Germinal center (tissue), 1 donor: ENCODE measurements at regions not wholly inside any gene's neighbourhood (a gene's known extent, or its start where the extent isn't known, plus 50 kb on each side); places are given as distances from the start of the nearest gene placed in this dataset.

Source experiments
- DNase-seq: peaks from one replicate; pipeline ENCODE4 v3.0.0; 2012; ENCODE audit warnings: mixed read lengths, low spot score

DNA sequence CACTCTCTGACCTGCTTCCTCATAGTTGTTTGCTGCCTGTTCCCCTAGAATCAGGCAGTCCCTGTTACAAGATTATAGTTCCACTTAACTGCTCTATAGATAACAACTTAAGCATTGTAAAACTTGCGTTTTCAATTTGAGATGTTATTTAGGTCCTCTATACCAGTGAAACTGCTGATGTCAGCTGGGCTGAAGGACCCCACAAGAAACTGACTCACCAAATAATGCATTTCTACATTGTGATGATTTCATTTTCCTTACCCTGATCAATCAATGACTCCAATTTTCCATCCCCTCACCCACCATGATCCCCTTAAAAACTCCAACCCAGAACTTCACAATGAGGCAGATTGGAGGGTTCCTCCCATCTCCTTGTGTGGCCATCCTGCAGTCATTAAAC lies 280.7 kb downstream of the SLITRK1 start:
- DNase-seq: no peak

- DNase-seq: no peak
These were observed 290.2 kb downstream of the SLITRK1 start for GRCh38 chr13:83592095-83592494.

- no peak for DNase-seq
These were observed 292.5 kb downstream of the SLITRK1 start for GRCh38 chr13:83589814-83590213.

DNA sequence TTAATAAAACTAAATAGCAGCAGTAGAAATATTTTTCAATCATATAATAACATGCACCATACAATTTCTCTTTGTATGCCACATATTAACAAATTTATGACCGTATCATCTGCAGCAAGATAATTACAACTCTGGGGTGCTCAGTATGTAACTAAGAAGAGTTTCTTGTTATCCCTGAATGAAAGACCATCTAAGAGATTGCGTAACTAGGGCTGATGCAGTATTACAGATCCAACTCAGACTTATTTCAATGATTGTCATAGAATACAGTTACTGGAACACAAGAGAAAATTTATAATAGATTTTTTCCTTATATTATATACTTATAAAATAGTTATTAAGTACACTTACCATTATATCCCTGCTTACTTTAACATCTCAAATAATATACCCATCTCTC lies 305.1 kb downstream of the SLITRK1 start:
- no peak for DNase-seq

- no peak for DNase-seq
These were observed 314.3 kb downstream of the SLITRK1 start for GRCh38 chr13:83568019-83568418.

- DNase-seq: no peak
These were observed 318.8 kb downstream of the SLITRK1 start for GRCh38 chr13:83563499-83563898.

GRCh38 chr13:83557845-83558244 lies 324.4 kb downstream of the SLITRK1 start:
- no peak for DNase-seq

DNA sequence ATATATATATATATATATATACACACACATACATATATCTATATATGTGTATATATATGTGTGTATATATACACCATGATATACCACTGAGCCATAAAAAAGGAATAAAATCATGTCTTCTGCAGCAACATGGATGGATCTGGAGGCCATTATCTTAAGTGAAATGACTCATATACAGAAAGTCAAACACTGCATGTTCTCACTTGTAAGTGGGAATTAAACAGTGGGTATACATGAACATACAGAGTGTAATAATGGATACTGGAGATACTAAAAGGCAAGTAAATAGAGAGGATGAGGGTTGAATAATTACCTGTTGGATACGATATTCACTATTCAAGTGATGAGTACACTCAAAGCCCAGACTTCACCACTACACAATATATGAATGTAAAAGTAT lies 332.6 kb downstream of the SLITRK1 start:
- no peak for DNase-seq

DNA sequence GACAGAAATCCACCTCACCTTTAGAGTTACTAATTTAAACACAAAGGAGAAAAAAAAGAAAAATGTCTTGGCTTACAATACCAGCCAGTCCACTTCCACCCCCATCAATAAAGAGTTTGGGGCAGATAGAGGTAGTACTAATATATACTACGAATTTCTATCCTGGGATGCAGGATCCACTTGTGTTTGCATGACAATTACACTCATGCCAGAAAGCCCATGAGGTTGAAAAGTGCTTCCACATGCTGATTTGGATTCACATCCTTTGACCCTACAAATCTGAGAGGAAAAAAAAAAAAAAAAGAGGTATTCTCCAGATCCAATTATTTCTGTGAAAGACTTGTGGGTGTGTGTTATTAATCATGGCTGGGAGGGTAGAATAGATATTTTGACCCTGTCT lies 335.2 kb downstream of the SLITRK1 start:
- DNase-seq: no peak

DNA sequence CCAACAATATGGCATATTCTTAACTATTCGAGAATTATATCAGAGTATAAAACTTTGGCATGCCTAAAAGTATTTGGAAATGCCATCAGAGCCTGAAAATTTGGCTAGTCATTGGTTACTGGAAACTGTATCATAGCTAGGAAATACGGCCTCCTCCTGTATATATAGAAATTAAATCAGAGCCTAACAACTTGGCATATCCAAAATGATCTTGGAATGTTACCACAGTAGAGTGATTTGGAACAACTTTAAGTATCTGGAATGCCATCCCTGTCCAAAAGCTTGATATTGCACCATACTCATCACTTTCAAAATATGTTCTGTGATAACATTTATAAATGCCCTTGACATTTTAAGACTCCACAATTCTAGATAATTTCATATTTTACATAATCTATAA lies 335.8 kb downstream of the SLITRK1 start:
- DNase-seq: no peak

GRCh38 chr13:83538636-83539035 lies 343.6 kb downstream of the SLITRK1 start:
- no peak for DNase-seq

GRCh38 chr13:83536941-83537340 lies 345.3 kb downstream of the SLITRK1 start:
- DNase-seq: no peak

- DNase-seq: no peak
These were observed 346.1 kb downstream of the SLITRK1 start for GRCh38 chr13:83536153-83536552.

DNA sequence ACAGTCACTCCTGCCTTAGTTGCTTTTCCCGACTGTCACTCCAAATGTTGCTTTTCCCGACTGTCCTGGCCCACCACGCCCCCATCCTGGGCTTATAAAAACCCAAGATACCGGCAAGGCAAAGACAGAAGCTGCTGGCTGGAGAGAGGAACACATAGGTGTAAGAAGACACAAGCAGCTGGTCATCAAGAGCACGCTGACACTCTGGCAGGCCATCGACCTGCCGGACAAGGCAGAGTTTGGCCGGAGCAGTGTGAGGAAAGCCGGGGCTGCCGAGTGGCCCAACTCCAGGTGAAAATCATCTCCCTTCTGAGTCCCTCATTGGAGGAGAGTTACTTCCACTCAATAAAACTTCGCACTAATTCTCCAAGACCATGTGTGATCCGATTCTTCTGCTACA lies 349.5 kb downstream of the SLITRK1 start:
- DNase-seq: no peak

GRCh38 chr13:83531022-83531421 lies 351.3 kb downstream of the SLITRK1 start:
- no peak for DNase-seq

DNA sequence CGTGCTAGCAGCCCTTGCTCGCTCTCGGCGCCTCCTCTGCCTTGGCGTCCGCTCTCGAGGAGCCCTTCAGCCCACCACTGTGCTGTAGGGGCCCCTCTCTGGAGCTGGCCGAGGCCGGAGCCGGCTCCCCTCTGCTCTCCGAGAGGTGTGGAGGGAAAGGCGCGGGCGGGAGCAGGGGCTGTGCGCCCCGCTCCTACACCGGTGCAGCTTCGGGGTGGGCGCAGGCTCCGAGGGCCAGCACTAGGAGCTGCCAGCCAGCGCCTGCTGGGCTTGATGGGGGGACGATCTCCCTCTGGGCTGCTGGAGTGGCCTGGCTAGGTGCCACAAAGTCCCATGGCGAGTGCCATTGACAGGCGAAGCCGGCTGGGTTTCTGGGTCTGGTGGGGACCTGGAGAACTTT lies 365.5 kb downstream of the SLITRK1 start:
- no peak for DNase-seq

- no peak for DNase-seq
These were observed 366.8 kb downstream of the SLITRK1 start for GRCh38 chr13:83515268-83516015.

DNA sequence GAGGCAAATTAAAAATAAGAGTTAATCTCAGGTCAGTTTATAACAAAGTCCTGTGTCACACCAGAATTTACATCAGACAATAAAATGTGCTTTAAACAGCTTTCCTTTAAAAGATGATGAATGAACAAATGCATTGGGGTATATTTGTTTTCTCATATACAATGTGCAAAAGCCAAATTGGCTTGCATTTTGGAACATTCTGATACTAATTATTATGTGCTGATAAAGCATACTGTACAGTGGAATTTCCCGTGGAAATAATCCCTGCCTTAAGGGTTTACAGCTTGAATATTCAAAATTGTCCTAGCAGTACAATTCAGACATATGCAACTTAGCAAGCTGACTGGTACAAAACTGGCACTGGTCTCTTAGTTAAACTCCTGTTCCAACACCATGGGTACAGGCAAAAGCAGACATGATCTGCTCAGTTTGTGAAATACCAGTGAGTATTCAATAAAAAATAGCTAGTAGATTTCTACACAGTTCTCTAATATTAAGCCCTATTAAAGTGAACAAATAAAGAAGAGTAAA lies 373.4 kb downstream of the SLITRK1 start:
- DNase-seq: no peak

GRCh38 chr13:83503424-83503823 lies 378.9 kb downstream of the SLITRK1 start:
- DNase-seq: no peak

DNA sequence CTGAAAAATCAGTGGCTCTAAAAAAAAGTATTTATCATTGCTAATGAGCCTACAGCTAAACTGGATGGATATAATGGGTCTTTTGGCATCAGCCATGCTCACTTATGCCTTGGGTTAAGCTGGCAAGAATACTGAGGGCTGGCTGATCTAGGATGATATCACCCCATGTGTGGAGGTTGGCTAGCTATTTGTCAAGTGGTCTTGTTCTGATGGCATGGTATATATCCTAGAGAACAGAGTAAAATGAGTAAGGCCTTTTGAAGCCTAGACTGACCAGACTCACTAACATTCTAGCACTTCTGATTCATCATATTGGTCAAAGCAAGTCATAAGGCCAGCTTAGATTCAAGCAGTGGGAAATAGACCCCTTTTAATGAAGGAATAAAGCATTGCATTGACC lies 383.0 kb downstream of the SLITRK1 start:
- DNase-seq: no peak

DNA sequence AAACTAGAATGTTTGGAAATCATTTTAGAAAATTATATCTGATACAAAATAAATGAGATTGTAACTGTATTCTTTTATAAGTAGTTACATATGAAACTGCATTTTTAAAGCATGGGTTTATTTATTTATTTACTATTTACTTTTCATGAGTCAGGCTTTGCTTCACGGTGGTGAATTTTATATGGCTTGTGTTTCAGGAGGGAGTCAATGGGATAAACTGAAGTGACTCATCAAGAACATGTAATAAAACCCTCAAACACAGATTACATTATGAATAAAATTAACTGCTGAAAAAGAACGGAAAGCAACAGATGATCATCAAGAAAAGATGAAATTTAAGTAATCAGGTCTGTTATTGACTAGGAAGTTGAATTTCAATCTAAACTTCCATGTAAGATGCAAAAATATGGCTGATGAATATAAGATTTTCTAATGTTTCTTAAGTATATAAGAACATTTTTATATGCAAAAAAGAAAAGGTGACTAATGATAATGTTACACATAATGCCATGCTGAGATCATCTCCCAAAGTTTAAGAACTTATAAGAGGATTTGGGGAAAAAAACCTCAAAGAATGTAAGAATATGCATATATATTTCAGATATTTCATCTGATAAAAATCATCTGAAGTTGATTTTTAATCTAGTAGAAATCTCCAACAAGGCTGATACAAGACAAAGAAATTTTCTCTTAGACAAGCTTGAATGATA lies 383.6 kb downstream of the SLITRK1 start:
- no peak for DNase-seq

DNA sequence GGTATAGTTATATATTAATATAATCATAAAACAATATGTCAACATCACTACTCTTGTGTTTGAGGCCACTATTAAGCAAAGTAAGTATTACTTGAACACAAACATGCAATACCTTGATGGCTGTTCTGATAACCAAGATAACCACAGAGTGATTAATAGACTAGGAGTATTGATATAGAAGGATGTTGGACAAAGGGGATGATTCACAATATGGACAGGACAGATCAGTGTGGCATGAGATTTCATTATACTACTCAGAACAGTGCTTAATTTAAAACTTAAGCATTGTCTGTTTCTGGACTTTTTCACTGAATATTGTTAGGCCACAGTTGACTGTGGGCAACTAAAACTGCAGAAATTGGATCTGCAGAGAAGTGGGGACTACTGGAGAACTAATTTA lies 384.2 kb downstream of the SLITRK1 start:
- DNase-seq: no peak

GRCh38 chr13:83496501-83496900 lies 385.8 kb downstream of the SLITRK1 start:
- no peak for DNase-seq

DNA sequence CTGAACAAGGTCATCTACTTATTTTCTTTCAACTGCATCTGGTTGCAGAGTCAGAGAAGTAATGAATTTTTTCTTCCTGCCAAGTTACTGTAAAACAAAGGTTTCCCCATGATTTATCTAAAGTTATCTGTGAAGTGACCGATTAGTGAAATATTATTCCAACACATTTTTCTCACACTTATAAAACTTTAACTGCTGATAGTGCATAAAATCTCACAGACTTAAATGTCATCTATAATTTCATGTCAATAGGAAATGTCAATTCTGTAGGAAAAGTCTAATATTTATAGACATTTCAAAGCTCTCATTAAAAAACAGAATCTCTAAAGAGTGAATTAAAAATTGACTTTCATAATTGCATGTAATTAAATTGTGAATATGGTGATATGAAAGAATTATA lies 397.2 kb downstream of the SLITRK1 start:
- DNase-seq: no peak
